HG03196 (cell line): ENCODE measurements at regions not wholly inside any gene's neighbourhood (a gene's known extent, or its start where the extent isn't known, plus 50 kb on each side); places are given as distances from the start of the nearest gene placed in this dataset.
A peak's percentile ranks its signal among the peaks of the same experiment; 100 is the strongest.
"Not testable (repeated sequence)": the region's sequence is repeated elsewhere in the genome, so short reads cannot be mapped to it uniquely, and the experiment has no call there.

Experiments
- ATAC-seq: cut with Tn5 transposase; IDR thresholded peaks from one replicate; pipeline ENCODE4 v1.9.1; 2021; ENCODE audit not compliant: unreplicated experiment

GRCh38 chr1:58836408-58836807, 52.6 kb upstream of the JUN start:
- ATAC-seq, result no peak

GRCh38 chr1:58837886-58838285, 54.0 kb upstream of the JUN start:
- ATAC-seq, result no peak

- no peak for ATAC-seq
Measured at GRCh38 chr1:58839147-58839795, 55.4 kb upstream of the JUN start.

- no peak for ATAC-seq
Measured at GRCh38 chr1:58839846-58840835, 56.3 kb upstream of the JUN start.

- ATAC-seq, result no peak
Measured at GRCh38 chr1:58841455-58841854, 57.6 kb upstream of the JUN start.

GRCh38 chr1:58842941-58843340, 59.1 kb upstream of the JUN start:
- ATAC-seq, result no peak

GRCh38 chr1:58844176-58844575, 60.3 kb upstream of the JUN start:
- no peak for ATAC-seq

GRCh38 chr1:58845942-58846341, 62.1 kb upstream of the JUN start:
- no peak for ATAC-seq

GRCh38 chr1:58848818-58849411, 65.1 kb upstream of the JUN start:
- no peak for ATAC-seq

- no peak for ATAC-seq
Measured at GRCh38 chr1:58849551-58849950, 65.7 kb upstream of the JUN start.

GRCh38 chr1:58850636-58851035, 66.8 kb upstream of the JUN start:
- no peak for ATAC-seq

GRCh38 chr1:58852731-58853485, 69.1 kb upstream of the JUN start:
- no peak for ATAC-seq

GRCh38 chr1:58854576-58854975, 70.7 kb upstream of the JUN start:
- ATAC-seq, result no peak

GRCh38 chr1:58855274-58856165, 71.7 kb upstream of the JUN start:
- ATAC-seq, result no peak

- ATAC-seq, result not testable (repeated sequence)
Measured at GRCh38 chr1:58856281-58856680, 72.4 kb upstream of the JUN start.

- ATAC-seq, result peak; percentile 84
Measured at GRCh38 chr1:58857680-58858673, 74.1 kb upstream of the JUN start.

- ATAC-seq, result no peak
Measured at GRCh38 chr1:58859769-58860485, 76.1 kb upstream of the JUN start.

GRCh38 chr1:58861076-58861475, 77.2 kb upstream of the JUN start:
- ATAC-seq, result no peak
